ENCODE measurements at regions not wholly inside any gene's neighbourhood (a gene's known extent, or its start where the extent isn't known, plus 50 kb on each side); places are given as distances from the start of the nearest gene placed in this dataset.

GRCh38 chr9:103802068-103802467 lies 292.0 kb upstream of the SMC2 start:
- DNase-seq, result no peak

- DNase-seq, result no peak
Observed at GRCh38 chr9:103803245-103803644, 290.9 kb upstream of the SMC2 start.

- no peak for DNase-seq
Observed at GRCh38 chr9:103804077-103804735, 289.9 kb upstream of the SMC2 start.

GRCh38 chr9:103809745-103810144 lies 284.4 kb upstream of the SMC2 start:
- DNase-seq, result no peak

GRCh38 chr9:103811462-103811861 lies 282.6 kb upstream of the SMC2 start:
- DNase-seq, result no peak

GRCh38 chr9:103816146-103816545 lies 278.0 kb upstream of the SMC2 start:
- DNase-seq, result peak; percentile 40 to 74

- peak in 1 of 2 experiments; percentile 56 for DNase-seq
Observed at GRCh38 chr9:103819936-103820335, 274.2 kb upstream of the SMC2 start.

- DNase-seq, result no peak
Observed at GRCh38 chr9:103821115-103821514, 273.0 kb upstream of the SMC2 start.

GRCh38 chr9:103837940-103838339 lies 256.2 kb upstream of the SMC2 start:
- no peak for DNase-seq

GRCh38 chr9:103839197-103839596 lies 254.9 kb upstream of the SMC2 start:
- no peak for DNase-seq

- DNase-seq, result no peak
Observed at GRCh38 chr9:103867886-103868285, 226.2 kb upstream of the SMC2 start.

GRCh38 chr9:103872811-103873210 lies 221.3 kb upstream of the SMC2 start:
- DNase-seq, result no peak

GRCh38 chr9:103881419-103881818 lies 212.7 kb upstream of the SMC2 start:
- DNase-seq, result no peak

- DNase-seq, result no peak
Observed at GRCh38 chr9:103889989-103890388, 204.1 kb upstream of the SMC2 start.

- no peak for DNase-seq
Observed at GRCh38 chr9:103894184-103894583, 199.9 kb upstream of the SMC2 start.

GRCh38 chr9:103898550-103898949 lies 195.6 kb upstream of the SMC2 start:
- DNase-seq, result no peak

- no peak for DNase-seq
Observed at GRCh38 chr9:103899866-103900265, 194.2 kb upstream of the SMC2 start.

GRCh38 chr9:103900466-103900865 lies 193.6 kb upstream of the SMC2 start:
- no peak for DNase-seq

- no peak for DNase-seq
Observed at GRCh38 chr9:103902263-103902662, 191.8 kb upstream of the SMC2 start.

- DNase-seq, result no peak
Observed at GRCh38 chr9:103904242-103904641, 189.9 kb upstream of the SMC2 start.

GRCh38 chr9:103913899-103914298 lies 180.2 kb upstream of the SMC2 start:
- DNase-seq, result no peak

- no peak for DNase-seq
Observed at GRCh38 chr9:103919605-103920209, 174.4 kb upstream of the SMC2 start.

- no peak for DNase-seq
Observed at GRCh38 chr9:103928442-103928841, 165.7 kb upstream of the SMC2 start.

- DNase-seq, result peak in 1 of 2 experiments; percentile 25
Observed at GRCh38 chr9:103941104-103941503, 153.0 kb upstream of the SMC2 start.

GRCh38 chr9:103942200-103942599 lies 151.9 kb upstream of the SMC2 start:
- DNase-seq, result peak in 1 of 2 experiments; percentile 9
